Neural crest cell (in vitro differentiated cells): ENCODE measurements at regions not wholly inside any gene's neighbourhood (a gene's known extent, or its start where the extent isn't known, plus 50 kb on each side); places are given as distances from the start of the nearest gene placed in this dataset.

Experiments used
- DNase-seq: peaks from one replicate; pipeline ENCODE4 v3.0.0; 2021; ENCODE audit warnings: low read depth, mixed read lengths, low spot score
- H3K27ac Mint-ChIP-seq: one replicate; pipeline ENCODE4 v1.8.0; 2021; ENCODE audit warnings: mild to moderate bottlenecking, mixed read lengths; ENCODE audit not compliant: unreplicated experiment
- H3K27me3 Mint-ChIP-seq: 2 replicates; pipeline ENCODE4 v1.8.0; 2021; ENCODE audit warnings: low read depth, mild to moderate bottlenecking, mixed read lengths
- H3K36me3 Mint-ChIP-seq: 2 replicates; pipeline ENCODE4 v1.8.0; 2021; ENCODE audit warnings: low read depth, mild to moderate bottlenecking, mixed read lengths
- H3K4me1 Mint-ChIP-seq: 2 replicates; pipeline ENCODE4 v1.8.0; 2021; ENCODE audit warnings: mixed read lengths
- H3K4me3 Mint-ChIP-seq: one replicate; pipeline ENCODE4 v1.8.0; 2021; ENCODE audit warnings: mild to moderate bottlenecking, mixed read lengths
- H3K9me3 Mint-ChIP-seq: 2 replicates; pipeline ENCODE4 v1.8.0; 2021; ENCODE audit warnings: mixed read lengths
- TF ChIP-seq, protein P1 (sequence below): fragments of 200-600 bp; sonication (generic); conservative IDR thresholded peaks from 2 replicates; pipeline ENCODE4 v1.5.0; 2021; ENCODE audit warnings: antibody characterized with exemption, mild to moderate bottlenecking

DNA sequence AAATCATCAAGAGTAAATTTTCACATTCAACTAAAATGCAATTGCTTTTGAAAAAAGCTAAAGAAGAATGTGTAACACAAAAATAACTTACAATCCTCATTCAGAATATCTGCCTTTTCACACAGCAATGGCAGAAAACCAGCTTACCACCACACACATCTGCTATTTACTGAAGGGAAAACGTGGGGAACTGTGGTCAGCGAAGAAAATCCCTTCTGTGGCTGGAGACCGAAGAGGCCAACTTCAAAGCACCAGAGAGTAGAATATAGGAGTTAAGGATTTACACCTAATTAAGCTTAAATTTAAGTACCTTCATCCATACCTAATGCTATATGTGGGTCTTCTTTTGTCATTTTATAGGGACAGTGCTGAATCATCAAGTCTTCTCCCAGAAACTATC lies 339.6 kb downstream of the DEPDC1B start:
- no peak for DNase-seq
- Mint-ChIP-seq H3K27me3 (no peaks in the 10 kb centered on the region), H3K9me3 (no peaks in the 10 kb centered on the region), H3K36me3 (no peaks in the 10 kb centered on the region), H3K4me1 (no peaks in the 10 kb centered on the region), H3K27ac (no peak overlapping the region), H3K4me3 (no peak overlapping the region)
- TF ChIP-seq, protein P1, sequence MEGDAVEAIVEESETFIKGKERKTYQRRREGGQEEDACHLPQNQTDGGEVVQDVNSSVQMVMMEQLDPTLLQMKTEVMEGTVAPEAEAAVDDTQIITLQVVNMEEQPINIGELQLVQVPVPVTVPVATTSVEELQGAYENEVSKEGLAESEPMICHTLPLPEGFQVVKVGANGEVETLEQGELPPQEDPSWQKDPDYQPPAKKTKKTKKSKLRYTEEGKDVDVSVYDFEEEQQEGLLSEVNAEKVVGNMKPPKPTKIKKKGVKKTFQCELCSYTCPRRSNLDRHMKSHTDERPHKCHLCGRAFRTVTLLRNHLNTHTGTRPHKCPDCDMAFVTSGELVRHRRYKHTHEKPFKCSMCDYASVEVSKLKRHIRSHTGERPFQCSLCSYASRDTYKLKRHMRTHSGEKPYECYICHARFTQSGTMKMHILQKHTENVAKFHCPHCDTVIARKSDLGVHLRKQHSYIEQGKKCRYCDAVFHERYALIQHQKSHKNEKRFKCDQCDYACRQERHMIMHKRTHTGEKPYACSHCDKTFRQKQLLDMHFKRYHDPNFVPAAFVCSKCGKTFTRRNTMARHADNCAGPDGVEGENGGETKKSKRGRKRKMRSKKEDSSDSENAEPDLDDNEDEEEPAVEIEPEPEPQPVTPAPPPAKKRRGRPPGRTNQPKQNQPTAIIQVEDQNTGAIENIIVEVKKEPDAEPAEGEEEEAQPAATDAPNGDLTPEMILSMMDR: no peak

DNA sequence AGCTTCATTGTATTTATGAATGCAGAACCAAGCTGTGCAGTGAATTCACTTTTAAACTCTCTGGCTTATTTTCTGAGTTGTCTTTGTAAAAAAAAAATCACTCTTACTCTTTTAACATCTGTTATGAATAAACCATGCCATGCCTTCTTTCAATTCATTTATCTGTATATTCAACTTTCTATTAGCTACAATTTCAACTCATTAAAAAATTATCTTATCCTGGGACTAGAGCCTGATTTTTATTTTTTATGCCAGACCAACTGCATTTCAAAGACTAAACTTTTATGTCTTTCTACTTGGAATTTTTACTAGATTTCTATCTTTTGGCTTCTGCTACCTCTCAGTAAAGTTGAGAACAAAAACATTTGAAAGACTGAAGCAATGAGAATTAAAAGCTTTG lies 342.7 kb downstream of the DEPDC1B start:
- Mint-ChIP-seq H3K4me1 (no peaks in the 10 kb centered on the region), H3K36me3 (no peaks in the 10 kb centered on the region), H3K9me3 (no peaks in the 10 kb centered on the region), H3K27me3 (no peaks in the 10 kb centered on the region), H3K27ac (no peak overlapping the region), H3K4me3 (no peak overlapping the region)
- no peak for DNase-seq
- TF ChIP-seq, protein P1: no peak

DNA sequence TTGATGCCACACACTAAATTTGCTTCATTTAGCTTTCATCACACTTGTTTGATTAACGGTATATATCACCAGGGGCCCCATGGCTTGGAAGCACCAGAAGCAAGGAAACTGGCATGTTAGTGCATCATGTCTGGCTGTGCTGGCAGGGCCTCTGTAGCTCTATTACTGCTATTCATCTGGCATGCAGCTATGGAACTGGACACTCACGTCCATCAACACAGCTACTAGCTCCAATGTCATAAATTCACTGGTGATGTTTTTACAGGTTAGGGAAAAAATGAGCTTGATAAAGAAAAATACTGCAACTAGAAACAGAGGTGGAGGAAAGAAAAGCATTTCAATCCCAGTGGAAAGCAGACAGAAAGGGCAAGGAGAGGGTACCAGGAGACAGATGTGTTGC lies 343.2 kb downstream of the DEPDC1B start:
- Mint-ChIP-seq H3K36me3 (no peaks in the 10 kb centered on the region), H3K4me1 (no peaks in the 10 kb centered on the region), H3K27me3 (no peaks in the 10 kb centered on the region), H3K9me3 (no peaks in the 10 kb centered on the region), H3K27ac (no peak overlapping the region), H3K4me3 (no peak overlapping the region)
- TF ChIP-seq, protein P1: no peak
- no peak for DNase-seq

DNA sequence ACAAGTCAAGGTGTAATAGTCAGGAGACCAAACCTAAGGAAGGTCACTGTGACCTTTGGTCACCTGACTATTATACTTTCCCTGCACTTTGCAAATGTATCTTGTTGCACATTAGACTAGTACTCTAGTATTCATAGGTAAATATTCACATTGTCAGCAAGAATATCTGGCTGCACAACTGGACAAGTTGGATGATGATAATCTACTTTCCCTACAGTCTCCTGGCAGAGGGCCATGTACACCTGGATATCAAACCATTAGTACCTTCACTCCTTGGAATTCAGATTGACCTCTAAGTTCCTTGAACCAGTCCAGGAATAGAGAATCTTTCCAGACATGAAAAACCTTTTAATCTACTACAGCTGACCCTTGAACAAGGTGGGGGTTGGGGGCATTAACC lies 344.8 kb downstream of the DEPDC1B start:
- H3K9me3 Mint-ChIP-seq: no peaks in the 10 kb centered on the region
- no peak overlapping the region for H3K27ac Mint-ChIP-seq
- no peak for DNase-seq
- H3K27me3 Mint-ChIP-seq: no peaks in the 10 kb centered on the region
- H3K4me3 Mint-ChIP-seq: no peak overlapping the region
- no peaks in the 10 kb centered on the region for H3K36me3 Mint-ChIP-seq
- TF ChIP-seq, protein P1: no peak
- H3K4me1 Mint-ChIP-seq: no peaks in the 10 kb centered on the region

DNA sequence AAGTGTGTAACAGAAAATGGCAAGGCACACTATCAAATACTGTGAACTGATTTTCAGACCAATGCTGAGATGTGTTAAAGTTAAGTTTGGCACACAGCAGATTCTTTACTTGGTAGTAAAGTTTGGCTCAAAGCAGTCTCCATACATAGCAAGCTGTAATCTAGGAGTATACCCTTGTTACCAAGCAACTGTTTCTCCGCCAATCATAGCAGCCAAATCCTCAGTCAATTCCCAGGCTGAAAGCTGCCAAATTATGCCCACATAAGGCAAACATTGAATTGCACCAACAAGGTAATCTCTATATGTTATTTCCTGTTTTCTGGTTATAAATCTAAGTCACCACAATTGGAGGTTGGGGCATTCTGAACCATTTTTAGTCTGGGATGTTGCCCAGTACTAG lies 345.7 kb downstream of the DEPDC1B start:
- H3K36me3 Mint-ChIP-seq: no peaks in the 10 kb centered on the region
- no peaks in the 10 kb centered on the region for H3K27me3 Mint-ChIP-seq
- DNase-seq: no peak
- no peak overlapping the region for H3K4me3 Mint-ChIP-seq
- no peaks in the 10 kb centered on the region for H3K9me3 Mint-ChIP-seq
- H3K4me1 Mint-ChIP-seq: no peaks in the 10 kb centered on the region
- TF ChIP-seq, protein P1: no peak
- no peak overlapping the region for H3K27ac Mint-ChIP-seq

DNA sequence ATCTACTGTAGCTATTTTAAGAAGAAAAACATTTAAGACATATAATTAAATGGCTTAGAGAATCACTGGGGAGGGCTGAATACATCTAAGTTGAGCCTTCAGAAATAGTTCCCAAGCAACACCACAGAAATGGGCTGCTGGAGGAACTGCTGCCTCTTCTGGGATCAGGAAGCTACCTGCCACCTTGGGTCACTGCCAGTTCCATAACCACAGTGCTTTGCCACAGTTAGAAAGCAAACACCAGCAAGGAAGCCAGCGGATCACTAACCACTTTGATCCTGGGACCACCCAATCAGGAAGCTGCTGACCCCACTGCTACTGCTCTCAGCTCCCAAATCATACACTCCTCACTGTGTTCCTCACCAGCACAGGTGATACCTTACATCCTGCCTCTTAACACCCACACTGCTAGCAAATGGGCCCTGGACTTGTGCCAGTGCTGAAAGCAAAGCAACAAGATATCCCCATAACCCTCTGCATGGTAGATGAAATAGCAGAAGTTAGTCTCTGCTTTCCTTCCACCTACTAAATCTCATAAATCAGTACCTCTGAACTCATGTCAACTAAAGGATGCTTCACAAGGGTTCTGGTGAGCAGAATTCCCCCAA lies 346.9 kb downstream of the DEPDC1B start:
- TF ChIP-seq, protein P1: no peak
- Mint-ChIP-seq H3K27ac (no peak overlapping the region), H3K9me3 (no peaks in the 10 kb centered on the region), H3K36me3 (no peaks in the 10 kb centered on the region), H3K4me1 (no peaks in the 10 kb centered on the region), H3K4me3 (no peak overlapping the region), H3K27me3 (no peaks in the 10 kb centered on the region)
- no peak for DNase-seq
